AG10803 (cell line): ENCODE measurements at regions not wholly inside any gene's neighbourhood (a gene's known extent, or its start where the extent isn't known, plus 50 kb on each side); places are given as distances from the start of the nearest gene placed in this dataset.

ENCODE experiments used
- DNase-seq: peaks from one replicate; pipeline ENCODE4 v3.0.0; 2010; ENCODE audit warnings: low read depth
- H3K4me3 ChIP-seq: 2 replicates; pipeline ENCODE4 v1.5.1; 2011; ENCODE audit warnings: mild to moderate bottlenecking, low read length, control low read depth
- TF ChIP-seq, protein P1 (sequence below): conservative IDR thresholded peaks from 2 replicates; pipeline ENCODE4 v1.5.1; 2011; ENCODE audit warnings: mild to moderate bottlenecking, low read length, control low read depth, inconsistent platforms

GRCh38 chr7:113389112-113389646 lies 270.8 kb upstream of the SMIM30 start:
- DNase-seq, result no peak
- TF ChIP-seq, protein P1, sequence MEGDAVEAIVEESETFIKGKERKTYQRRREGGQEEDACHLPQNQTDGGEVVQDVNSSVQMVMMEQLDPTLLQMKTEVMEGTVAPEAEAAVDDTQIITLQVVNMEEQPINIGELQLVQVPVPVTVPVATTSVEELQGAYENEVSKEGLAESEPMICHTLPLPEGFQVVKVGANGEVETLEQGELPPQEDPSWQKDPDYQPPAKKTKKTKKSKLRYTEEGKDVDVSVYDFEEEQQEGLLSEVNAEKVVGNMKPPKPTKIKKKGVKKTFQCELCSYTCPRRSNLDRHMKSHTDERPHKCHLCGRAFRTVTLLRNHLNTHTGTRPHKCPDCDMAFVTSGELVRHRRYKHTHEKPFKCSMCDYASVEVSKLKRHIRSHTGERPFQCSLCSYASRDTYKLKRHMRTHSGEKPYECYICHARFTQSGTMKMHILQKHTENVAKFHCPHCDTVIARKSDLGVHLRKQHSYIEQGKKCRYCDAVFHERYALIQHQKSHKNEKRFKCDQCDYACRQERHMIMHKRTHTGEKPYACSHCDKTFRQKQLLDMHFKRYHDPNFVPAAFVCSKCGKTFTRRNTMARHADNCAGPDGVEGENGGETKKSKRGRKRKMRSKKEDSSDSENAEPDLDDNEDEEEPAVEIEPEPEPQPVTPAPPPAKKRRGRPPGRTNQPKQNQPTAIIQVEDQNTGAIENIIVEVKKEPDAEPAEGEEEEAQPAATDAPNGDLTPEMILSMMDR, result no peak
- H3K4me3 ChIP-seq, result no peak overlapping the region

DNA sequence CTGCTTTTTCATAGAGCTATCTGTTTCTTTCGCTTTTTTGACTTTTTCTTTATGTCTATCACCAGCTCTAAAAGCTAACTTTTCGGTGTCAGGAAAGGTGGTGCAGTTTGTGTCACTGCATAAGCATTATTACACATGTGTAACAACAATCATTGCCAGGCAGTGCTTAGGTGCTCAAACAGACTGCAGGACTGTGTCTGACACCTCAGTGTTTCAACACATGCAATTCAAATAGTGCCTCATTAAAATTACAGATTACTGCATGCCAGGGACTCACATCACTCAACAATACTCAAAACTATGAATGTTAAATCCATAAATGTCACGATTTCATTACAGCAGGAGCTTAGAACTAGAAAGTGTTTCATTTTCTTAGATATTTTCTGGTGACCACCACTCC lies 265.3 kb upstream of the SMIM30 start:
- TF ChIP-seq, protein P1, result no peak
- DNase-seq, result no peak
- no peak overlapping the region for H3K4me3 ChIP-seq

GRCh38 chr7:113379746-113380145 lies 261.4 kb upstream of the SMIM30 start:
- DNase-seq, result no peak
- H3K4me3 ChIP-seq, result no peak overlapping the region
- TF ChIP-seq, protein P1, result no peak

DNA sequence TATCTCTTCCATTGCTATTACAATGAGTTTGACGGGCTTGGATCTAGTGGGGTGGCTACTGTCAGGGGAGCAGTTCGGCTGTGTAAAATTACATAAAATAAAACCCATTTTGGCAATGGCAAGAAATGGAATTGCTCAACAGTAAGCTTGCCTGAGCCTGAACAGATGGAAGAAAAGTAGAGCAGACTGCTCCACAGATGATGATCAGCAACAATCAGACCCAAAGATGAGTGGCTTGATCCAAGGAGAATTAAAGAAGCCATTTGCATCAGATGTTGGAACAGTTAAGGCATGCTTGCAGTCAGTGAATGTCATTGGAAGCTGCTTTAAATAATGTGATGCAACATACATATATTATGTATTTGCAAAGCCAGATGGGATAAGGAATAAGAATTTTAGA lies 256.6 kb upstream of the SMIM30 start:
- DNase-seq, result no peak
- TF ChIP-seq, protein P1, result no peak
- no peak overlapping the region for H3K4me3 ChIP-seq

DNA sequence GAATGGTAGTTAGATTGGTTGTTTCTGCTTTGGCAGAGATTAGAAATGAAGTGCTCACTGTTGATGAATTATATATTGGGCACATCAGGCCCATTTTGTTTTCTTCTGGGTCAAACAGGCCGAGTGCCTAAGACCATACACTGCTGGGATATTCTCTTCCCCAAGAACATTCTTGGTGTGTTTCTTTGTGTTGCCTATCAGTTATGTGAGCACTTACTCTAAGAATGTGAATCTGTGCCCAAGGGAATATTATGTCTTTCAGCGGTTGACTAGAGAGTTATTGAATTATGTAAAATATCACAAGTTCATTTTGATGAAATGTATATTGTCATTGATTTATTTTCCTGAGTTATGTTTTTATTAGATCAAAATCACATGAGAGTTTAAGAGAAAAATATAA lies 255.5 kb upstream of the SMIM30 start:
- DNase-seq, result no peak
- H3K4me3 ChIP-seq, result no peak overlapping the region
- TF ChIP-seq, protein P1, result no peak

GRCh38 chr7:113371416-113372043 lies 253.2 kb upstream of the SMIM30 start:
- peak; percentile 1 for DNase-seq
- TF ChIP-seq, protein P1, result no peak
- H3K4me3 ChIP-seq, result no peak overlapping the region

GRCh38 chr7:113370910-113371309 lies 252.6 kb upstream of the SMIM30 start:
- TF ChIP-seq, protein P1, result no peak
- no peak for DNase-seq

More at GRCh38 chr7:113370910-113371309, 252.6 kb upstream of the SMIM30 start:
- H3K4me3 ChIP-seq, result no peak overlapping the region
